Medulla oblongata (tissue), 1 donor: ENCODE measurements at regions not wholly inside any gene's neighbourhood (a gene's known extent, or its start where the extent isn't known, plus 50 kb on each side); places are given as distances from the start of the nearest gene placed in this dataset.
"Not testable (repeated sequence)": the region's sequence is repeated elsewhere in the genome, so short reads cannot be mapped to it uniquely, and the experiment has no call there.

ENCODE experiments used
- DNase-seq: peaks from one replicate; pipeline ENCODE4 v3.0.0-alpha.2; 2015; ENCODE audit errors: extremely low spot score

- DNase-seq = no peak
These were observed 394.5 kb downstream of the SPATA31D1 start for GRCh38 chr9:82382887-82383616.

GRCh38 chr9:82385633-82386032, 397.1 kb downstream of the SPATA31D1 start:
- no peak for DNase-seq

- no peak for DNase-seq
These were observed 409.0 kb downstream of the SPATA31D1 start for GRCh38 chr9:82397534-82397933.

GRCh38 chr9:82404196-82404870, 415.8 kb downstream of the SPATA31D1 start:
- no peak for DNase-seq

GRCh38 chr9:82404881-82405280, 416.3 kb downstream of the SPATA31D1 start:
- no peak for DNase-seq

GRCh38 chr9:82406456-82407085, 418.0 kb downstream of the SPATA31D1 start:
- no peak for DNase-seq

- no peak for DNase-seq
These were observed 421.7 kb downstream of the SPATA31D1 start for GRCh38 chr9:82410306-82410705.

GRCh38 chr9:82410866-82411265, 422.3 kb downstream of the SPATA31D1 start:
- no peak for DNase-seq

- DNase-seq = no peak
These were observed 424.2 kb downstream of the SPATA31D1 start for GRCh38 chr9:82412586-82413305.

GRCh38 chr9:82417501-82417900, 428.9 kb downstream of the SPATA31D1 start:
- no peak for DNase-seq

GRCh38 chr9:82418334-82418733, 429.8 kb downstream of the SPATA31D1 start:
- DNase-seq = no peak

GRCh38 chr9:82419696-82420486, 431.3 kb downstream of the SPATA31D1 start:
- no peak for DNase-seq

GRCh38 chr9:82421498-82421897, 432.9 kb downstream of the SPATA31D1 start:
- DNase-seq = no peak

- no peak for DNase-seq
These were observed 435.1 kb downstream of the SPATA31D1 start for GRCh38 chr9:82423700-82424099.

- DNase-seq = no peak
These were observed 436.1 kb downstream of the SPATA31D1 start for GRCh38 chr9:82424599-82425120.

GRCh38 chr9:82431121-82431520, 442.5 kb downstream of the SPATA31D1 start:
- no peak for DNase-seq

GRCh38 chr9:82433290-82433931, 444.8 kb downstream of the SPATA31D1 start:
- not testable (repeated sequence) for DNase-seq

GRCh38 chr9:82436475-82436874, 447.9 kb downstream of the SPATA31D1 start:
- DNase-seq = no peak

- DNase-seq = not testable (repeated sequence)
These were observed 448.6 kb downstream of the SPATA31D1 start for GRCh38 chr9:82437183-82437582.

GRCh38 chr9:82438581-82438980, 450.0 kb downstream of the SPATA31D1 start:
- no peak for DNase-seq

- DNase-seq = no peak
These were observed 454.7 kb downstream of the SPATA31D1 start for GRCh38 chr9:82443312-82443711.
